ENCODE measurements at regions not wholly inside any gene's neighbourhood (a gene's known extent, or its start where the extent isn't known, plus 50 kb on each side); places are given as distances from the start of the nearest gene placed in this dataset.

DNA sequence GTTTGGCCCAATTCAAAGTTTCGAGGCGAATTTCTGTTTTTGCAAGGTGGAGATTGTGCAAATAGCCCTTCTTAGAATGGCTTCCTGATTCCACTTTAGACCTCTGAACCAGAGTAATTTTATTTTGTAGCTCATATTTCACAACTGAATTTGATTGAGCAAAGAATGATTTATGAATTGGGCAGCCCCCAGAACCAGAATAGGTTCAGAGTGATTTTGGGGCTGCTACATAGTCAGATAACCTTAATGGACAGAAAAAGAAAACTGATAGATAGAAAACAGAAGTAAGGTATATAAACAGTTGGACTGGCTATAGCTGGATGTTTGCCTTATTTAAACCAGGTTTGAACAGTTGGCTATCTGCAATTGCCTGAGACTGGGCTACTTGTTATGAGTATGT is 156.6 kb downstream of the YIPF5 start:
- no peaks in the 10 kb centered on the region for H3K27me3 ChIP-seq (ENCODE audit: control insufficient read depth, insufficient read depth, low read length)
- H3K4me3 ChIP-seq (ENCODE audit: low read depth, low read length): no peak overlapping the region
- no peak for DNase-seq (ENCODE audit: low read depth)
- H3K36me3 ChIP-seq (ENCODE audit: control insufficient read depth, insufficient read depth, low read length): no peaks in the 10 kb centered on the region
- no peak for TF ChIP-seq CTCF (IDR thresholded peaks at IDR 0.05; ENCODE audit: insufficient read depth, low read length, poor library complexity, severe bottlenecking)

DNA sequence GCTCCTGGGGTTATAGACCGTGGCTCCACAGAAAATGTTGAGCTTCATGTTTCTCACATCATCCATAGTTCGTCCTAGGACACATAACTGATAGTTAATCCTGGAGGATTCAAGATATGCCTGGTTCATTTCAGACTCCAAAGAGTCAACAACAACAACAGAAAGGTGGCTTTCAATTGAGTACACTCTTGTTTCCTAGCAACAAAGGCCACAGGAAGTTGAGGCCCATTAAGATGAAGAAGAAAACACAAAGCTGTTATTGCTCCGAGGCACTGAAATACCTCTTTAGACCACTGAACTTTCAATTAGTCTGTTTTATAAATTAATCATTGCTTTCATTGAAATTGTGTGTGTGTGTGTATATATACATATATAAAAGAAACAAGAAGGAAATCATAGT is 154.5 kb downstream of the YIPF5 start:
- DNase-seq (ENCODE audit: low read depth): no peak
- no peaks in the 10 kb centered on the region for H3K27me3 ChIP-seq (ENCODE audit: control insufficient read depth, insufficient read depth, low read length)
- TF ChIP-seq CTCF (IDR thresholded peaks at IDR 0.05; ENCODE audit: insufficient read depth, low read length, poor library complexity, severe bottlenecking): no peak
- no peaks in the 10 kb centered on the region for H3K36me3 ChIP-seq (ENCODE audit: control insufficient read depth, insufficient read depth, low read length)
- no peak overlapping the region for H3K4me3 ChIP-seq (ENCODE audit: low read depth, low read length)

DNA sequence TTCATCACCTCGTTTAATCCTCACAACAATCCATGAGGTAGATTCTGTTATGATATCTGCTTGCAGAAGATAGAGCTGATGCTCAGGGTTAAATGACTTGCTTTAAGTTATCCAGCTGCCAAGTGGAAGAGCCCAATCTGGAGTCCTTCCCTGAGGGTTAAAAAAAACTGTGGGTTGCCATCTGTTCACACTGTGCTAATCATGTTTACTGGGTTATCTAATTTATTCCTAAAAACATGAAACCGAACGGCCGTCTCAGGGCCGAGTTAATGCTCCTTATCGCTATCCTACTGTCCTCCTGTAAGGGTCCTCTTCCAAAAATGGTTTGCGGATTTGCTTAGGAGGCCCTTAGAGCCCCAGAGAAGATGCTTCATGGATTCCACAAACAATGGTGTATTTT is 153.3 kb downstream of the YIPF5 start:
- H3K36me3 ChIP-seq (ENCODE audit: control insufficient read depth, insufficient read depth, low read length): no peaks in the 10 kb centered on the region
- H3K27me3 ChIP-seq (ENCODE audit: control insufficient read depth, insufficient read depth, low read length): no peaks in the 10 kb centered on the region
- no peak for TF ChIP-seq CTCF (IDR thresholded peaks at IDR 0.05; ENCODE audit: insufficient read depth, low read length, poor library complexity, severe bottlenecking)
- no peak for DNase-seq (ENCODE audit: low read depth)
- no peak overlapping the region for H3K4me3 ChIP-seq (ENCODE audit: low read depth, low read length)

GRCh38 chr5:144017631-144018030 is 152.8 kb downstream of the YIPF5 start:
- Histone ChIP-seq H3K36me3 (ENCODE audit: control insufficient read depth, insufficient read depth, low read length) (no peaks in the 10 kb centered on the region), H3K4me3 (ENCODE audit: low read depth, low read length) (no peak overlapping the region), H3K27me3 (ENCODE audit: control insufficient read depth, insufficient read depth, low read length) (no peaks in the 10 kb centered on the region)
- DNase-seq (ENCODE audit: low read depth): no peak
- no peak for TF ChIP-seq CTCF (IDR thresholded peaks at IDR 0.05; ENCODE audit: insufficient read depth, low read length, poor library complexity, severe bottlenecking)

GRCh38 chr5:144024090-144024489 is 146.4 kb downstream of the YIPF5 start:
- no peak overlapping the region for H3K4me3 ChIP-seq (ENCODE audit: low read depth, low read length)
- TF ChIP-seq CTCF (IDR thresholded peaks at IDR 0.05; ENCODE audit: insufficient read depth, low read length, poor library complexity, severe bottlenecking): no peak
- no peaks in the 10 kb centered on the region for H3K27me3 ChIP-seq (ENCODE audit: control insufficient read depth, insufficient read depth, low read length)
- H3K36me3 ChIP-seq (ENCODE audit: control insufficient read depth, insufficient read depth, low read length): no peaks in the 10 kb centered on the region
- no peak for DNase-seq (ENCODE audit: low read depth)

DNA sequence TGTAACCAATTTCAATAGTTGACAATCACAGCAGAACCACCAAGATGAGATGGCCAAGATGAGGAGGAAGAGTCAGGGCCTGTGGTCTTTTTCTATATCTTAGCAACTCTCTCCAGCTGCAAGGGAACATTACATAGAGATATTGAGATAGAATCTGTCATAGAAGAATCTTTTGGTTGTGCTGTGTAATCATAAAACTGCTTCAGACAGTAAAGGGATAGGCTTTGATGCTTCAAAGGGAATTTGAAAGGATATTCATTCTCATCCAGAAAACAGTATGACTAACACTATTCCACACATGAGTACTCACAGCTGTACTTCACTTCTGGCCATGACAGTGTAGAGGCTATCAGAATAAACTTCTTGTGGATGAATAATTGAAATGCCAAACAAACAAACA is 145.9 kb downstream of the YIPF5 start:
- H3K27me3 ChIP-seq (ENCODE audit: control insufficient read depth, insufficient read depth, low read length): no peaks in the 10 kb centered on the region
- no peak for DNase-seq (ENCODE audit: low read depth)

More for the DNA sequence above, 145.9 kb downstream of the YIPF5 start:
- no peak for TF ChIP-seq CTCF (IDR thresholded peaks at IDR 0.05; ENCODE audit: insufficient read depth, low read length, poor library complexity, severe bottlenecking)
- Histone ChIP-seq H3K4me3 (ENCODE audit: low read depth, low read length) (no peak overlapping the region), H3K36me3 (ENCODE audit: control insufficient read depth, insufficient read depth, low read length) (no peaks in the 10 kb centered on the region)

All from kidney epithelial cell (primary cell).